ENCODE measurements at regions not wholly inside any gene's neighbourhood (a gene's known extent, or its start where the extent isn't known, plus 50 kb on each side); places are given as distances from the start of the nearest gene placed in this dataset.

GRCh38 chr2:88841224-88841929 lies 149.9 kb downstream of the RPIA start:
- 86 to 93% (median 87%) methylated on average over 8 of the region's 8 CpGs for WGBS, 3 donors
- Histone ChIP-seq H3K27ac (no peak overlapping the region), H3K9me3 (no peaks in the 10 kb centered on the region), H3K4me1 (no peaks in the 10 kb centered on the region), H3K36me3 (ENCODE audit: insufficient read depth in 1 of 2, low read depth in 1 of 2) (no peaks in the 10 kb centered on the region), H3K4me3 (no peak overlapping the region), H3K27me3 (ENCODE audit: insufficient read depth in 3 of 3, low read length in 2 of 3) (no peaks in the 10 kb centered on the region)
- DNase-seq (no peak), ATAC-seq (no peak)
- intact Hi-C loops (cut with DNase I) = no loop called here
- TF ChIP-seq, protein P1, sequence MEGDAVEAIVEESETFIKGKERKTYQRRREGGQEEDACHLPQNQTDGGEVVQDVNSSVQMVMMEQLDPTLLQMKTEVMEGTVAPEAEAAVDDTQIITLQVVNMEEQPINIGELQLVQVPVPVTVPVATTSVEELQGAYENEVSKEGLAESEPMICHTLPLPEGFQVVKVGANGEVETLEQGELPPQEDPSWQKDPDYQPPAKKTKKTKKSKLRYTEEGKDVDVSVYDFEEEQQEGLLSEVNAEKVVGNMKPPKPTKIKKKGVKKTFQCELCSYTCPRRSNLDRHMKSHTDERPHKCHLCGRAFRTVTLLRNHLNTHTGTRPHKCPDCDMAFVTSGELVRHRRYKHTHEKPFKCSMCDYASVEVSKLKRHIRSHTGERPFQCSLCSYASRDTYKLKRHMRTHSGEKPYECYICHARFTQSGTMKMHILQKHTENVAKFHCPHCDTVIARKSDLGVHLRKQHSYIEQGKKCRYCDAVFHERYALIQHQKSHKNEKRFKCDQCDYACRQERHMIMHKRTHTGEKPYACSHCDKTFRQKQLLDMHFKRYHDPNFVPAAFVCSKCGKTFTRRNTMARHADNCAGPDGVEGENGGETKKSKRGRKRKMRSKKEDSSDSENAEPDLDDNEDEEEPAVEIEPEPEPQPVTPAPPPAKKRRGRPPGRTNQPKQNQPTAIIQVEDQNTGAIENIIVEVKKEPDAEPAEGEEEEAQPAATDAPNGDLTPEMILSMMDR (IDR thresholded peaks at IDR 0.05) = no peak

GRCh38 chr2:88842656-88843460 lies 151.4 kb downstream of the RPIA start:
- no peak overlapping the region for H3K27ac ChIP-seq

GRCh38 chr2:88843651-88844050 lies 152.2 kb downstream of the RPIA start:
- no peaks in the 10 kb centered on the region for H3K27me3 ChIP-seq (ENCODE audit: insufficient read depth in 3 of 3, low read length in 2 of 3)
- H3K36me3 ChIP-seq (ENCODE audit: insufficient read depth in 1 of 2, low read depth in 1 of 2) = no peaks in the 10 kb centered on the region
- no peak overlapping the region for H3K27ac ChIP-seq
- H3K9me3 ChIP-seq = no peaks in the 10 kb centered on the region
- no peak overlapping the region for H3K4me3 ChIP-seq
- DNase-seq (no peak), ATAC-seq (no peak)
- TF ChIP-seq, protein P1 (IDR thresholded peaks at IDR 0.05) = no peak
- no peaks in the 10 kb centered on the region for H3K4me1 ChIP-seq
- 46 to 71% (median 64%) methylated on average over 2 of the region's 2 CpGs for WGBS, 3 donors
- intact Hi-C loops (cut with DNase I) = no loop called here

More at GRCh38 chr2:88842656-88843460, 151.4 kb downstream of the RPIA start:
- H3K4me1 ChIP-seq = no peaks in the 10 kb centered on the region
- TF ChIP-seq, protein P1 (IDR thresholded peaks at IDR 0.05) = no peak
- H3K4me3 ChIP-seq = no peak overlapping the region
- no peaks in the 10 kb centered on the region for H3K27me3 ChIP-seq (ENCODE audit: insufficient read depth in 3 of 3, low read length in 2 of 3)
- 66 to 76% (median 69%) methylated on average over 1 of the region's 1 CpG for WGBS, 3 donors
- H3K36me3 ChIP-seq (ENCODE audit: insufficient read depth in 1 of 2, low read depth in 1 of 2) = no peaks in the 10 kb centered on the region
- H3K9me3 ChIP-seq = no peaks in the 10 kb centered on the region
- ATAC-seq (no peak), DNase-seq (no peak)
- intact Hi-C loops (cut with DNase I) = no loop called here

- H3K27me3 ChIP-seq (ENCODE audit: insufficient read depth in 3 of 3, low read length in 2 of 3) = peaks cover 0 to 1% (median 0%) of the 10 kb centered on the region in 3 donors
- no peaks in the 10 kb centered on the region for H3K9me3 ChIP-seq
- H3K4me1 ChIP-seq = no peaks in the 10 kb centered on the region
- no peak overlapping the region for H3K27ac ChIP-seq
- no peak overlapping the region for H3K4me3 ChIP-seq
- TF ChIP-seq, protein P1 (IDR thresholded peaks at IDR 0.05) = no peak
- H3K36me3 ChIP-seq (ENCODE audit: insufficient read depth in 1 of 2, low read depth in 1 of 2) = no peaks in the 10 kb centered on the region
- intact Hi-C loops (cut with DNase I) = no loop called here
- WGBS, 3 donors = 78 to 87% (median 86%) methylated on average over 3 of the region's 3 CpGs
- DNase-seq (no peak), ATAC-seq (no peak)
Observed at GRCh38 chr2:88844960-88845359, 153.5 kb downstream of the RPIA start.
